ENCODE measurements at regions not wholly inside any gene's neighbourhood (a gene's known extent, or its start where the extent isn't known, plus 50 kb on each side); places are given as distances from the start of the nearest gene placed in this dataset.

GRCh38 chr11:122234780-122235179, 118.8 kb upstream of the BLID start:
- H3K4me3 ChIP-seq (ENCODE audit: low read length, poor library complexity, severe bottlenecking) = no peak overlapping the region
- H3K36me3 ChIP-seq (ENCODE audit: insufficient read depth, low read length) = no peaks in the 10 kb centered on the region
- H3K4me1 ChIP-seq (ENCODE audit: insufficient read depth, low read length, poor library complexity, severe bottlenecking) = no peaks in the 10 kb centered on the region
- H3K27me3 ChIP-seq (ENCODE audit: insufficient read depth, low read length, poor library complexity, severe bottlenecking) = no peaks in the 10 kb centered on the region
- no peaks in the 10 kb centered on the region for H3K9me2 ChIP-seq (replicated peaks; ENCODE audit: low read depth, low read length)
- H3K79me2 ChIP-seq (ENCODE audit: insufficient read depth, low read length) = no peaks in the 10 kb centered on the region
- no peaks in the 10 kb centered on the region for H4K20me1 ChIP-seq (ENCODE audit: insufficient read depth, low read length, poor library complexity, severe bottlenecking)
- no peaks in the 10 kb centered on the region for H3K9me3 ChIP-seq (ENCODE audit: insufficient read depth, low read depth, low read length)
- H3F3A ChIP-seq (ENCODE audit: low read depth) = no peaks in the 10 kb centered on the region
- no peak overlapping the region for H2AFZ ChIP-seq (ENCODE audit: low read length)
- no peak overlapping the region for H3K4me2 ChIP-seq (ENCODE audit: low read depth, low read length, poor library complexity, severe bottlenecking)
- TF ChIP-seq EZH2phosphoT487 (IDR thresholded peaks at IDR 0.05; ENCODE audit: borderline replicate concordance) = no peak
- TF ChIP-seq CTCF (conservative IDR thresholded peaks at IDR 0.05; ENCODE audit: low read length) = no peak
- no peak overlapping the region for H3K9ac ChIP-seq (ENCODE audit: low read depth, low read length, poor library complexity, severe bottlenecking)

- H3K9ac ChIP-seq (ENCODE audit: low read depth, low read length, poor library complexity, severe bottlenecking) = no peak overlapping the region
- no peaks in the 10 kb centered on the region for H3K79me2 ChIP-seq (ENCODE audit: insufficient read depth, low read length)
- no peaks in the 10 kb centered on the region for H3K27me3 ChIP-seq (ENCODE audit: insufficient read depth, low read length, poor library complexity, severe bottlenecking)
- H4K20me1 ChIP-seq (ENCODE audit: insufficient read depth, low read length, poor library complexity, severe bottlenecking) = no peaks in the 10 kb centered on the region
- no peak overlapping the region for H3K4me2 ChIP-seq (ENCODE audit: low read depth, low read length, poor library complexity, severe bottlenecking)
- no peaks in the 10 kb centered on the region for H3K9me2 ChIP-seq (replicated peaks; ENCODE audit: low read depth, low read length)
- no peaks in the 10 kb centered on the region for H3K9me3 ChIP-seq (ENCODE audit: insufficient read depth, low read depth, low read length)
- H2AFZ ChIP-seq (ENCODE audit: low read length) = no peak overlapping the region
- no peak overlapping the region for H3K4me3 ChIP-seq (ENCODE audit: low read length, poor library complexity, severe bottlenecking)
- H3K36me3 ChIP-seq (ENCODE audit: insufficient read depth, low read length) = no peaks in the 10 kb centered on the region
- no peaks in the 10 kb centered on the region for H3K4me1 ChIP-seq (ENCODE audit: insufficient read depth, low read length, poor library complexity, severe bottlenecking)
- no peak for TF ChIP-seq CTCF (conservative IDR thresholded peaks at IDR 0.05; ENCODE audit: low read length)
- no peak for TF ChIP-seq EZH2phosphoT487 (IDR thresholded peaks at IDR 0.05; ENCODE audit: borderline replicate concordance)
- no peaks in the 10 kb centered on the region for H3F3A ChIP-seq (ENCODE audit: low read depth)
These were observed 118.2 kb upstream of the BLID start for GRCh38 chr11:122234257-122234656.

- no peaks in the 10 kb centered on the region for H3K9me2 ChIP-seq (replicated peaks; ENCODE audit: low read depth, low read length)
- no peaks in the 10 kb centered on the region for H4K20me1 ChIP-seq (ENCODE audit: insufficient read depth, low read length, poor library complexity, severe bottlenecking)
- no peak overlapping the region for H3K4me3 ChIP-seq (ENCODE audit: low read length, poor library complexity, severe bottlenecking)
- no peaks in the 10 kb centered on the region for H3K27me3 ChIP-seq (ENCODE audit: insufficient read depth, low read length, poor library complexity, severe bottlenecking)
- H3K79me2 ChIP-seq (ENCODE audit: insufficient read depth, low read length) = no peaks in the 10 kb centered on the region
- H3K4me1 ChIP-seq (ENCODE audit: insufficient read depth, low read length, poor library complexity, severe bottlenecking) = no peaks in the 10 kb centered on the region
- no peak overlapping the region for H3K4me2 ChIP-seq (ENCODE audit: low read depth, low read length, poor library complexity, severe bottlenecking)
- no peak overlapping the region for H2AFZ ChIP-seq (ENCODE audit: low read length)
- no peaks in the 10 kb centered on the region for H3K9me3 ChIP-seq (ENCODE audit: insufficient read depth, low read depth, low read length)
- no peak overlapping the region for H3K9ac ChIP-seq (ENCODE audit: low read depth, low read length, poor library complexity, severe bottlenecking)
- TF ChIP-seq CTCF (conservative IDR thresholded peaks at IDR 0.05; ENCODE audit: low read length) (no peak), EZH2phosphoT487 (IDR thresholded peaks at IDR 0.05; ENCODE audit: borderline replicate concordance) (no peak)
- no peaks in the 10 kb centered on the region for H3K36me3 ChIP-seq (ENCODE audit: insufficient read depth, low read length)
- H3F3A ChIP-seq (ENCODE audit: low read depth) = no peaks in the 10 kb centered on the region
These were observed 117.0 kb upstream of the BLID start for GRCh38 chr11:122232985-122233384.

Data from Loucy (cell line).